ENCODE measurements at regions not wholly inside any gene's neighbourhood (a gene's known extent, or its start where the extent isn't known, plus 50 kb on each side); places are given as distances from the start of the nearest gene placed in this dataset.

DNA sequence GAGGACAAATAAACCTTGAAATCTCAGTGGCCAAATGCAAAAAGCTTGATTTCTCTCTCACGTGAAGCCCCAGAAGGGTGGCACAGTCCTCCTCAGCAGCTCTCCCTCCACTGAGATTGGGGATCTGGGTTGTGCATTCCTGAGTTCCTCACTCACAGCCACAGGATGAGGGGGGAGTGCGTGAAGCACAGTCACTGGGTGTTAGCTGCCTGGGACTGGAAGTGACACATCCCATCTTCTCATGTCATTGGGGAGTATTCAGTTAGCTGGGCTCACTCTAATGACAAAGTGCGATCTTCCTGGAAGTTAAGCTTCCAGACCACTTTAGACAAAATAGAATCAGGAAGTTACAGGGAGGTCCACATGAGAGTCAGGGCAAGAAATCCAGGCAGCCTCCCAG is 192.2 kb upstream of the LRFN2 start:
- DNase-seq (ENCODE audit: low read depth), result peak; percentile 73
- no peak for TF ChIP-seq CTCF (conservative IDR thresholded peaks at IDR 0.05; ENCODE audit: control insufficient read depth, insufficient read depth, low read depth, low read length)
- H3K4me3 ChIP-seq (ENCODE audit: control insufficient read depth, low read depth, low read length), result no peak overlapping the region

DNA sequence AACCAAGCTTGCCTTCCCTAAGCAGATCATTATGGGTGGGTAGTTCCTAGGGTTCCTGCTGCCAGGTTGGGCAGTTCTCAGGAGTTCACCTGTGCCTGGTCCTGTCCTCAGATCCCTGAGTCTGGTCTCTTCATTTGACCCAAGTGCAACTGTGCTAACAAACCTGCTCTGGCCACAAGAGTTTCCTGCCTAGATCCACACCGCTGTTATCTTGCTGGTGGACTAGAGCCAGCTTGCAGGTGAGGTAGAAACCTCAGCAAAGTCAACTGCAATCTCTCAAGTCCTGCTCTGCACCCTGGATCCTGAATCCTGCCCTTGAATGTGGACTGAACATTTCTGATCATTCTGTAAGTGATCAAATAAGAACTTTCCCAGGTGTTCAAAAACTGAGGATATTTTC is 191.8 kb upstream of the LRFN2 start:
- no peak for DNase-seq (ENCODE audit: low read depth)

GRCh38 chr6:40778196-40778595 is 191.0 kb upstream of the LRFN2 start:
- DNase-seq (ENCODE audit: low read depth), result peak; percentile 21

More for the DNA sequence above, 191.8 kb upstream of the LRFN2 start:
- TF ChIP-seq CTCF (conservative IDR thresholded peaks at IDR 0.05; ENCODE audit: control insufficient read depth, insufficient read depth, low read depth, low read length), result no peak
- H3K4me3 ChIP-seq (ENCODE audit: control insufficient read depth, low read depth, low read length), result no peak overlapping the region

GRCh38 chr6:40774932-40775331 is 187.8 kb upstream of the LRFN2 start:
- no peak for DNase-seq (ENCODE audit: low read depth)
- H3K4me3 ChIP-seq (ENCODE audit: control insufficient read depth, low read depth, low read length), result no peak overlapping the region
- no peak for TF ChIP-seq CTCF (conservative IDR thresholded peaks at IDR 0.05; ENCODE audit: control insufficient read depth, insufficient read depth, low read depth, low read length)

More at GRCh38 chr6:40778196-40778595, 191.0 kb upstream of the LRFN2 start:
- H3K4me3 ChIP-seq (ENCODE audit: control insufficient read depth, low read depth, low read length), result no peak overlapping the region
- no peak for TF ChIP-seq CTCF (conservative IDR thresholded peaks at IDR 0.05; ENCODE audit: control insufficient read depth, insufficient read depth, low read depth, low read length)

DNA sequence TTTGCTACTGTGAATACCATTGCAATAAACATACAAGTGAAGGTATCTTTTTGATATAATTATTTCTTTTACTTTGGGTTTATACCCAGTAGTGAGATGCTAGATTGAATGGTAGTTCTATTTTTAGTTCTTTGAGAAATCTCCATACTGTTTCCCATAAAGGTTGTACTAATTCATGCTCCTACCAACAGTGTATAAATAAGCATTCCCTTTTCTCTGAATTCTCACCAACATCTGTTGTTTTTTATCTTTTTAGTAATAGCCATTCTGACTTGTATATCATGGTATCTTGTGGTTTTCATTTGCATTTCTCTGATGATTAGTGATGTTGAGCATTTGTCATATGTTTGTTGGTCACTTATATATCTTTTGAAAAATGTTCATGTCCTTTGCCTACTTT is 183.6 kb upstream of the LRFN2 start:
- no peak overlapping the region for H3K4me3 ChIP-seq (ENCODE audit: control insufficient read depth, low read depth, low read length)
- no peak for TF ChIP-seq CTCF (conservative IDR thresholded peaks at IDR 0.05; ENCODE audit: control insufficient read depth, insufficient read depth, low read depth, low read length)
- no peak for DNase-seq (ENCODE audit: low read depth)

DNA sequence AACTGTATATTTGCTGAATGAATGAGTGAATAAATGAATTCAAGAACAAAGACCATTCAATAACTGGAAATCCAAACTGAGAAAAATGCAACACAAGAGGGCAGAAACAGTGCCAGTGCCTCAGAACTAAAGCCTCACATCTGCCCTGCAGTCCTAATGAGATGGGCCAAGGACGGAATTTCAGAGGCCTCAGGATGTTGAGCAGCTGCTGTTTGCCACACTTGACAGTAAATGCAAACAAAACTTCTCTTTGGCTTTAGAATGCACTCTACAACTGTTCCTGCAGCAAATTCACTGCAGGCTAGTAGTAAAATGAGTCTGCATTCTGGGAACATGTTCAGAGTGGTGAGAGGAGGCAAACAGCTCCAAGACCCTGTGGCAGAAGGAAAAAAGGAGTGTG is 177.6 kb upstream of the LRFN2 start:
- no peak for TF ChIP-seq CTCF (conservative IDR thresholded peaks at IDR 0.05; ENCODE audit: control insufficient read depth, insufficient read depth, low read depth, low read length)
- DNase-seq (ENCODE audit: low read depth), result no peak
- no peak overlapping the region for H3K4me3 ChIP-seq (ENCODE audit: control insufficient read depth, low read depth, low read length)

DNA sequence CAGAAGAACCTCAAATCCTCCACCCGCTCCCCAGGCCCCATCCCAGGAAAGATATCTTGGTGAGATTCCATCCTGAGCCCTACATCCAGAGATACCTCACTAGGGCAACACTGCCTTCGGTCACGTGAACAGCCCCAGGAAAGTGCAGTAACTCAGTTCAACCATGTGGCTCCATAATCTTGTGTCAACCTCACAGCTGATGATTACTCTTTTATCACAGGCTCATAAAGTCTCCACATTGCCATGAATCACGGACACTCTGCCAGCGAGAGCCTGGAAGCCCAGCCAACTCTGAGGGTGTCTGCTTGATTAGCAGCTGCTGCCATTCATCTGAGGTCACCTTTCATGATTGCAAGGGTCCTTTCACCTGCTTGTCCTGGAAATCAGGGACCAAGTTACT is 175.8 kb upstream of the LRFN2 start:
- no peak for TF ChIP-seq CTCF (conservative IDR thresholded peaks at IDR 0.05; ENCODE audit: control insufficient read depth, insufficient read depth, low read depth, low read length)
- no peak overlapping the region for H3K4me3 ChIP-seq (ENCODE audit: control insufficient read depth, low read depth, low read length)
- DNase-seq (ENCODE audit: low read depth), result no peak

Data from fibroblast of mammary gland (primary cell).